ENCODE measurements at regions not wholly inside any gene's neighbourhood (a gene's known extent, or its start where the extent isn't known, plus 50 kb on each side); places are given as distances from the start of the nearest gene placed in this dataset.

DNA sequence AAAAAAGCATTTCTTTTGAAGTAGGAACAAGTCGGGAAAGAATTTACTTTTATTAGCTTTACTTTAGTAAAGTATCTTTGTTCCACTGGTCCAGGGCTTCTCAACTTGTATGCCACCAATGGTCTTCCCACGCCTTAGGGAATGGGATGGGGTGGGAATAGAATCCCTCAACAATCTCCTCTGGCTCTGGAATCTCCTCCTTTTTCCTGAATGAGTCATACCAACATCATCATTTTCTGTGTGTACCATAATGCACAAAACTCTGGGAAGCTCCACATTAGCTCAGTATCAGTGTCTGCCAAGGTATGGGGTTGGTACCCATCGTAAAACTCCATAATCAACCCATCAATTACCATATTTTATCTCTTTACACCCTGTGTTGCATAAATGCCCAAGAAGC, 159.4 kb upstream of the BMPER start:
- H3K4me3 ChIP-seq (ENCODE audit: low read depth, low read length) = no peak overlapping the region
- DNase-seq (ENCODE audit: low read depth) = no peak

- DNase-seq (ENCODE audit: low read depth) = no peak
- no peak overlapping the region for H3K4me3 ChIP-seq (ENCODE audit: low read depth, low read length)
These were observed 156.5 kb upstream of the BMPER start for GRCh38 chr7:33748793-33749192.

GRCh38 chr7:33750177-33750576, 155.2 kb upstream of the BMPER start:
- no peak for DNase-seq (ENCODE audit: low read depth)

DNA sequence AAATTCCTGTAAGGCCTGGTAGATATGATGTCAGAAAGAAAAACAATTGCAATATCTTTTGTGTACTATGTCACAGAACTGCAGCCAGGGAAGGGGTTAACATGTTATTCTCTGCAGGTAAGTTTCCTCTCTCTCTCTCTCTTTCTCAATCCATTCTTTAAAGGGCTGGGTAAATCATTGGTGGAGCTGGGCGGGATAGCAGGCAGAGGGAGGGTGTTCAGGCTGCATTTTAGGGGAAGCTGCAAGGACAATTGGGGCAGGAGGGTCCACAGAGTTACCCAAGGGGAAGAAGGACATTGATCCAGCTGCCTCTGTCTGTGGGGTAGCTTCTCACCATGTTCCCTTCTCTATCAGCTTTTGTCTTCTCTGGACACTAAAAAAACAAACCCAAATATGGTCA, 153.9 kb upstream of the BMPER start:
- DNase-seq (ENCODE audit: low read depth) = no peak

More at GRCh38 chr7:33750177-33750576, 155.2 kb upstream of the BMPER start:
- H3K4me3 ChIP-seq (ENCODE audit: low read depth, low read length) = no peak overlapping the region

GRCh38 chr7:33753881-33754525, 151.3 kb upstream of the BMPER start:
- no peak for DNase-seq (ENCODE audit: low read depth)
- no peak overlapping the region for H3K4me3 ChIP-seq (ENCODE audit: low read depth, low read length)

More for the DNA sequence above, 153.9 kb upstream of the BMPER start:
- no peak overlapping the region for H3K4me3 ChIP-seq (ENCODE audit: low read depth, low read length)

DNA sequence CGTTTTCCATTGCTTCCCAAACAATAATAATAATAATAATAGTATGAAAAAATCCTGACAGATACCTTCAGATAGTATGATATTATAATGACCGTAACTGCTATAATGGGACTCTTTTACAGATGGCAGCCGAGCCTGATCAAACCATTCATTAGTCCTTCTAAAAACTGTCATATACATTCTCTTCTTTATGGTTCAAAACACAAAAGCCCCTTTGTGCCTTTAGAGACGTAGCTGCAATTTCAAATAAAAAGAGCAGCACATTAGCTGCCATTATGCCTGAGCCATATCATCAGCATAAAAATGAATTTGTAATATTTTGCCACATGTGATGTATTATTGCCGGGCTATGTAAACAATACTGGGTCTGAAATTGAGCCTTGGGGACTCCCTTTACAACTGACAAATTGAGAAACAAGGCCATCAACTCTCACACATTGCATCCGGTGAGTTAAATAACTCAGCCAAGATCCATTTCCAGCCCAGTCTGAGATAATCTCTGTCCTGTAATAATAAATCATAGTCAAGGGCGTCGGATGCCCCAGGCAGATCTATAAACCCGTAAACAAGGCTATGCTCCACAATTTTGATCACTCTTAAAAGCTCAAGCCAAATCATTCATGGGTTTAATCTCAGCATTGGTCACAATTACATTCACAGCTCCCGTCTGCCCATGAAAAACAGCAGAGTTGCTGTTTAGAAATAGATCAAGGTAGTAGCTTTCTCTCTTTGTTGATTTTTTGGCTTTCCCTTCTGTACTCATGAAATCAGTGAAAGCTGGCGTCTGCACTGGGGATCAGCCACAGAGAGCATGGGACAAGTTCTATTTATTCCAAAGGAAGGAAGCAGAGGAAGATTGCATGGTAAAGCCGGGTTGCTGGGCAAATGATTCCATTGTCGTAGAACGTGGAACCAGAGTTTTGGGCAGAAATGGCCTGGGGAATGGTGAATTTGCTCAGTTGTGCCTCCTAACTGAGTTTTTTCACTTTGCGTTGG, 150.1 kb upstream of the BMPER start:
- no peak overlapping the region for H3K4me3 ChIP-seq (ENCODE audit: low read depth, low read length)
- no peak for DNase-seq (ENCODE audit: low read depth)

- no peak overlapping the region for H3K4me3 ChIP-seq (ENCODE audit: low read depth, low read length)
- no peak for DNase-seq (ENCODE audit: low read depth)
These were observed 148.3 kb upstream of the BMPER start for GRCh38 chr7:33757050-33757449.

GRCh38 chr7:33757563-33758165, 147.7 kb upstream of the BMPER start:
- no peak for DNase-seq (ENCODE audit: low read depth)
- no peak overlapping the region for H3K4me3 ChIP-seq (ENCODE audit: low read depth, low read length)

DNA sequence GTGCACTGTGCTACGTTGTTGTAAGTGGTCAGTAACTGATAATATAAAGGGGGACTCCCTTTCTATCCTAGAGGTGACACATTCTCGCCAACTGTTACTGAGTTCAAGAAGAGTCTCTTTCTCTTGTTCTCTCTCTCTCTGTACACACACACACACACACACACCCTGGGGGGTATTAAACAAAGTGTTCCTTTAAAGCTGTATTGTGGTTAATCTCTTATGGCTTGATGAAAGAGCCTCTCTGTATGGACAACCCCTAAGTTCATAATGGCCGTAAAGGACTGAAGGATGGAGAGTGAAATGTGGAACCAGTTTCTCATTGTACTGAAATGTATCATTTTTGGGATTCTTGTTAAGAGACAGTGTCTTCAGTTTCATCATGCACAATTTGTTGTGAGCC, 145.2 kb upstream of the BMPER start:
- no peak for DNase-seq (ENCODE audit: low read depth)
- H3K4me3 ChIP-seq (ENCODE audit: low read depth, low read length) = no peak overlapping the region

DNA sequence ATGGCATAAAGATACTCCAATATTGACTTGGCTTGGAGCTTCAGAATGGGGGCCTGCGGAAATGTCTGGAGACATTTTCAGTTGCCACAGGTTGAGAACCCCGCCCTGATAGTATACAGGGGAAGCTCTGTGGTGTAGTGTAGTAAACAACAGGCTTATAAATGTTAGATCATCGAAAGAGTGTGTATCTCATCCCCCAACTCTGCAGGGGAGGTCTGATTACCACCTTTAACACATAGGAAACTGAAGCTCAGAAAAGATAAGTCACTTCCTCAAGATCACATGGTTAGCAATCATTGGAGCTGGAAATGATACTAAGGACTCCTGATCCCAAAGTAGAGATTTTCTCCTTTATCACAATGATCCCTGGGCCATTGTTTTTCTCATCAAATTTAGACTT, 144.5 kb upstream of the BMPER start:
- no peak for DNase-seq (ENCODE audit: low read depth)
- no peak overlapping the region for H3K4me3 ChIP-seq (ENCODE audit: low read depth, low read length)

- no peak for DNase-seq (ENCODE audit: low read depth)
- H3K4me3 ChIP-seq (ENCODE audit: low read depth, low read length) = no peak overlapping the region
These were observed 143.8 kb upstream of the BMPER start for GRCh38 chr7:33761449-33762080.

- no peak overlapping the region for H3K4me3 ChIP-seq (ENCODE audit: low read depth, low read length)
- no peak for DNase-seq (ENCODE audit: low read depth)
These were observed 143.0 kb upstream of the BMPER start for GRCh38 chr7:33762151-33762910.

DNA sequence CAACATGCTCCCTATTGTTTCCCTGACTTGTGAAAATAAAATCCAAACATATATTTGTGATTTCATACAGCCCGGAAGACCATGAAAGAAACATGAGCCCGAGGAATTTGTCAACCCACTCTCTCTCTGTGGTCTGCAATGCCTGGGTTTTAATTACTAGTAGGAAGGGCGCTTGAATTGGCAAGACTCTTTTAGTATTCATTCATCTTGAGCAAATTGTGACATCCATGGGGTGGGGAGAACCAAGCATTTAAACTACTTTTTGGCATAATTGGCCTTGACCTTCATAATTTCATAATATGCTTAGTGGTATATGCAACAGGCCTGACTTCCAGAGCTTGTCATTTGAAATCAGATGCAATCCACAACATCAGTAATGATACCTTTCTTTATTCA, 142.4 kb upstream of the BMPER start:
- no peak for DNase-seq (ENCODE audit: low read depth)
- no peak overlapping the region for H3K4me3 ChIP-seq (ENCODE audit: low read depth, low read length)

GRCh38 chr7:33764752-33765451, 140.4 kb upstream of the BMPER start:
- no peak for DNase-seq (ENCODE audit: low read depth)
- H3K4me3 ChIP-seq (ENCODE audit: low read depth, low read length) = no peak overlapping the region

- DNase-seq (ENCODE audit: low read depth) = no peak
- no peak overlapping the region for H3K4me3 ChIP-seq (ENCODE audit: low read depth, low read length)
These were observed 138.9 kb upstream of the BMPER start for GRCh38 chr7:33766405-33766804.

GRCh38 chr7:33769930-33770329, 135.4 kb upstream of the BMPER start:
- no peak for DNase-seq (ENCODE audit: low read depth)
- no peak overlapping the region for H3K4me3 ChIP-seq (ENCODE audit: low read depth, low read length)

- no peak overlapping the region for H3K4me3 ChIP-seq (ENCODE audit: low read depth, low read length)
- no peak for DNase-seq (ENCODE audit: low read depth)
These were observed 134.8 kb upstream of the BMPER start for GRCh38 chr7:33770576-33770975.

- no peak overlapping the region for H3K4me3 ChIP-seq (ENCODE audit: low read depth, low read length)
- DNase-seq (ENCODE audit: low read depth) = no peak
These were observed 133.9 kb upstream of the BMPER start for GRCh38 chr7:33771422-33771821.

DNA sequence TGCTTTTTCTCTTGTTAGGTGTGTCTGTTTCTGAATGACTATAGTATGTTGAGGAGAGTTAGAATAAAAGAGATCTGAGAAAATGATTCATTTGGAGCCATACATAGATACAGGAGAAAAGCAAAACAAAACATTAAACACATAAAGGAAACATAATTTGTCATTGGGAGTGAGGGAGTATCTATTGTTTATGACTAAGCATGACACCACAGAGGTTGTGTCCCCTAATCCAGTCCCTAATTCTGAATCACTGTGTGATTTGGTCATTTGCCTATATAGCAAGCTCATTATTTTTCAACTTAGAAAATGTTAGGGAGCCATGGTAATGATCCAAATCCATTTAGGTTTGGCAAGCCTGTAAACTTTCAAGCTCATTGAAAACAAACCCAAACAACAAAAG, 132.3 kb upstream of the BMPER start:
- no peak for DNase-seq (ENCODE audit: low read depth)
- H3K4me3 ChIP-seq (ENCODE audit: low read depth, low read length) = no peak overlapping the region
